Activated CD4-positive, alpha-beta T cell treated with anti-CD3 and anti-CD28 coated beads, Interleukin-2, amount 50 U/mL, for 24 hours (primary cell): ENCODE measurements at regions not wholly inside any gene's neighbourhood (a gene's known extent, or its start where the extent isn't known, plus 50 kb on each side); places are given as distances from the start of the nearest gene placed in this dataset.

ENCODE experiments used
- DNase-seq, 2 donors: peaks; one replicate each; pipeline ENCODE4 v3.0.0-alpha.2; 2020; ENCODE audit warnings: low read depth in 1 of 2, low spot score in 1 of 2

DNA sequence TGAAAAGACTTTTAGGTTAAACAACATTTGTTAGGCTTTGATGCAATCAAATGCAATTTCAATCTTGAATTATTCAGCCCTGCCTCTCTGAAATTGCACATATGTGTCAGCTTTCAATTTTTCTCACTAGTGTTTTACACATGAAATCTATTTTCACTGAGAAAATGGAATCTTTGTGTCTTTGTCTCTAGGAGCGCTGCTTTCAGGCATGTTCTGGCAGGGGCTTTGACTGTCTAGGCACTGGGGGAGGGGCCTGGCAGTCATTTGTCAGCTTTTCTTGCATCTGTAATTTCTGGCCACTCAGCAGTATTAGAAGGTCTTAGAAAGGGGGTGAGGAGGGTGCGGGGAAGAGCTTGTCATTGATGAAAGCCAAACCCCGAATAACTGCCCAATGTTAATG, 264.4 kb downstream of the PTPRC start:
- no peak for DNase-seq

DNA sequence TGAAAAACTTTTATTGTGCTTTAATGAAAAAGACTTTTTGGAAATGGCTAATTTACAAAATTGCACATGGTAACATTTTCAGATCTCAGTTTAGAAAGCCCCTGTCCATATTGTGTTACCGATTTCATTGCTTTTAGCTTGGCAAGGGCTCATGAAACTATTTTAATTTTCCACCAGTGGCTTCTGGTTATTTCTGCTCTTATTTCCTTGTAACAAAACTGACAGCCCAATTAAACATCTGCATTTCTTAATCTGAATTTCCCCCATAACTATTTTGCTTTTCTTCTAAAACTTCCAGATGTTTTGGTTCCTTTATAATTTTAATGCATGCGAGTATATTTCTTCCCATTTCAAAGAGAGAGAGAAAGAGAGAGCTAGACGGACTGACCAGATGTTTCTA, 264.8 kb downstream of the PTPRC start:
- no peak for DNase-seq

DNA sequence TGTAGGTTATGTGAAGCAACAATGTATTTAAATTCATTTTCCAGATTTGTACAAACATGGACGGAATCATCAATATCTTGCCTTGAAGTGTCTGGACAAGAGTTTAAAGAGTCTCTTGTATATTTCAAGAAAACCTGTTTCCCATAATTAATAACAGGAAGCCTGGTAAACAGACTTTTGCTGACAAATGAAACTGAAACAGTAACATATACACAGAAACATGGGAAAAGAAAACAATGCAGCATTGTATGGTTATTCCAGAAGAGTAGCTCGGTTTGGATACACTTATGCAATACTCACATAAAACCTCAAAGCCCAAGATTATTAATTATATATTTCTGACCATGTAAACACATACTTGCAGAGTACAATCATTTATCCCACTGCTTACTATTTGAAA, 265.5 kb downstream of the PTPRC start:
- no peak for DNase-seq

DNA sequence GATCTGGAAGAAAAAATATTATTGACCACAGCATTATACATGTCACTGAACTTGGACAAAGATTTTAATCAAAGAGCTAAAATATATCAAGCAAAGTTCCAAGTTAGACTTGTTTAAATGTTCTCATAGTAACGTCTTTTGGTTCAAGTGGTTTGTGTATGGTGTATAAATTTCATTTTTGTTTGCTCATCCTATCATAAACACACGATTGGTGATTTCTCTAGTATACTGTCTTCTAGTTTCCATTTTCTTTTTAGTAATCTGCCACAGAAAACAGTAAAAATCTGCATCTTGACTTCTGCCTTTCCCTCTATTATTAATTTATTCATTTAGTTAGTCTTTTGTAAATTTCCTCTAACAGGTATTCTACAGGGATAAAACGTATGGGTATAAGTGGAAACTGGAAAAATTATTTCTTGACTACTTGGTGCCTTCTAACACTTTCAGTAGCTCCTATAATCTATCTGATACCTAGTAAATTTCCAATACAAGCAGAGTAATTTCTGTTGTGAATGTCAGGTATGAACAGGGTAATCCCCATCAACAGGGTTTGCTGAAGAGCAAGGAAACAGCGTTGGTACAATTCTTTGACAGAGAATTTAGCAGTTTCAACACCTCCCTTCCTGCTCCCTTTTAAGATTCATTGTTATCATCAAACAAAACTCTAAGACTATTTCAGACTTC, 268.0 kb downstream of the PTPRC start:
- DNase-seq, result no peak

DNA sequence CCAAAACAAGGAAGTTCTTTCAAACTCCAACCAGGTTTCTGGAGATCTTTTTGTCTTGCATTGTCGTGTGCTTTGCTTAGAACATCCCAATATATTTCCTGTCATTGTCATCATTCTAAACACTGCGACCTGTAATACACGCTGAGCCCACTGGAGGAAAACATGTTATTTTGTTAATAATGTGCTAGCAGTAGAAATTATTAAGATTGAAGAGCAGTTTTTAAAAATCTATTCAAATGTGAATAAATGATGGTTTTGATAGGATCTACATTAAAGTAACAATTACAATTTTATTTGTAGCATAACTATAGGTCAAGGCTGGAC, 268.5 kb downstream of the PTPRC start:
- DNase-seq, result no peak

GRCh38 chr1:198908995-198909394, 270.2 kb downstream of the PTPRC start:
- DNase-seq, result no peak

GRCh38 chr1:198909973-198910372, 271.1 kb downstream of the PTPRC start:
- no peak for DNase-seq

GRCh38 chr1:198910816-198911215, 272.0 kb downstream of the PTPRC start:
- no peak for DNase-seq

DNA sequence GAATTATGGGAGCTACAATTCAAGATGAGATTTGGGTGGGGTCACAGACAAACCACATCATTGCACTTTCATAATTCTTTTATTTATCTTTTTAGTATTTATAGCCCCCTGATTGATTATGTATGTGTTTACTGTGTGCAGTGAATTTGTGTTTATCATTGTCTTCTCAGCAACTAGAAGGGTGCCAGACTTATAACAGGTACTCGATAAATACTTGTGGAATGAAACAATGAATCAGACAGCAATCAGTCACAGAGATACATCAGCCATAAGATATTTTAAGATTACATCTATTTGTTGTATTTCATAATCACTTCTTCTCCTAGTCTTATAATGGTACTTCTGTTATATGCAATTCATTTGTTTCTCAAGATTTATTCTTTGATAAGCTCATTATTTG, 273.2 kb downstream of the PTPRC start:
- DNase-seq, result no peak

- no peak for DNase-seq
These were observed 274.8 kb downstream of the PTPRC start for GRCh38 chr1:198913667-198914066.

DNA sequence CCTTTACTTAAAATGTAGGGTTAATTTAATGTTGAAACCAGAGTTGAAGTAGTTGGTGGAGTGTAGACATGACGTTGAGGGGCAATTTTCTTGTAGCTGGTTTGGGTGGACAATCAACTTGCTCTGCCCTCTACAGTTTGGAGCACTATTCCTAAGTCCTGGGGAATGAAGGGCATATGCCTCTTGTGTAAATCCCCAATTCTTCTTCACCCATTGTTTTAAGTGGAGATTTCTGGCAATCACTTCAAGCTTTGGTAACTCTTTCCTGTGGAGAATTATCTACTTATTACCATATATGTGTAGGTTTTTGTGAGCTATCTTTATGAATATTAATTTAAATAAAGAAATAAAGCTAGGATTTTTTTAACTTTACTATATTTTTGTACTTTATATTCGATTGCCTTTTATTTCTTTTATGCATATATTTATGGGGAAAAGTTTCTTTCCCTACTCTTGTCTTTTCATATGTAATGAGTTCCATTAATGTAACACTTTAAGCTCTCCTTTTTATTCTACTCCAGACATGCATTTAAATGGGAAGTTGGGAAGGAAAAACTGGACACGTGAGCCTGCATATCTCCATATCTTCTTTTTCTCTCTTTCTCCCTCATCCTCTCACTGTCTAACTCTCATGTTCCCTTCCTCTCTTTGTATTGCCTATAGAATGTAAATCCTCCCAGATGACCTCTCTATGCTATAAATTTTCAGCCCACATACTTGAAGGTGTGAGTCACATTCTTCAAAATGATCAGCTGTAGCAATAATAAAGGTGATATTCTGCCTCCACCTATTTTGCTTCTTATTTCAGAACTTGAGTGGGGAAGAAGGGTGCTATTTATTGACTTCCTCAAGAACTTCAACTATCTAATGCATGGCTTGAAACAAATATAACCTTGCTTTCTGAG, 276.7 kb downstream of the PTPRC start:
- no peak for DNase-seq

DNA sequence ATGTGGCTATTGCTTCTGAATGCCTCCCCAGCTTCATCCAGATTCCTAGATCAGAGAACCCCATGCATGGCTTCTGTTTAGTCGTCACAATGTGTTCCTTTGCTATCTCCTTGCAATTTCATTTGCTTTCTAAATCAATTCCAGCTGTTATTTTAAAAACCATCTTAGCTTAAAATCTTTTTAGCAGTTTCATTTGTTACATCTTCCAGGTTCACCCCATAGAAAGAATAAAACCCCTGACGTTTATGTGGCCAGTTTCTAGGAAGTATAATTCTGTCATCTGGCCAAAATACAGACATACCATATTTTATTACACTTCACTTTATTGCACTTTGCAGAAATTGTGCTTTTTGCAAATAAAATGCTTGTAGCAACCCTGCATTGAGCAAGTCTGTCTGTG, 278.4 kb downstream of the PTPRC start:
- no peak for DNase-seq

- DNase-seq, result no peak
These were observed 280.1 kb downstream of the PTPRC start for GRCh38 chr1:198918920-198919319.

DNA sequence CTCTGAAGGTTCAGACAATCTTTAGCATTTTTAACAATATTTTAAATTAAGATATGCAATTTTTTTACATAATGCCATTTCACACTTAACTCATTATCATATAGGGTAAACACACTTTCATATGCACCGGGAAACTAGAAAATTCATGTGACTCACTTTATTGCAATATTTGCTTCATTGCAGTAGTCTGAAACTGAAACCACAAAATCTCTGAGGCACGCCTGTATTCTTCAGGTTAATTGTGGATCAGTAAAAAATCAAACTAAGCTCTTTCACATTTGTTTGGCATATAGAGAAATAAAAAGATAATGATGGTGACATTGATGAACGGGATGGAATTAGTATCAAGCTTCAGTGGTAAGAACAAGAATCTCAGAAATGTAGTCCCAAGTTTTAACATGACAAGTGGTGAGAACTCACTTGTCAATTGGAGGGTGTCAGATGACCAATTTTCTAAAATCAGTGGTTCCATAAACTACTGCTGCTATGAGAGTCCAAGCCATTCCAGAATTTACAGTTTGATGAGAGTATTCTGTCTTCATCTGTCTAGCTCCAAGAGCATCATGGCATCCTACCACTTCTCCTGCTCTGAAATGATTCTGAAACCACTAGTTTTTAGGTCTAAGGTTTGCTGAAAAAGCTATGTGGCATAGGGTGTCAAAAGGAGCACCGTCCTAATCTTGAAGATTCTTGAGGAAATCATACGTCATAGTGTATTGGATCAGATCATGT, 281.0 kb downstream of the PTPRC start:
- DNase-seq, result peak in 1 of 2 donors; percentile 31

GRCh38 chr1:198922638-198923430, 284.0 kb downstream of the PTPRC start:
- DNase-seq, result no peak

GRCh38 chr1:198923993-198924392, 285.2 kb downstream of the PTPRC start:
- DNase-seq, result no peak

- no peak for DNase-seq
These were observed 286.7 kb downstream of the PTPRC start for GRCh38 chr1:198925567-198925966.

GRCh38 chr1:198927129-198927528, 288.3 kb downstream of the PTPRC start:
- no peak for DNase-seq

- DNase-seq, result no peak
These were observed 290.3 kb downstream of the PTPRC start for GRCh38 chr1:198929111-198929604.

DNA sequence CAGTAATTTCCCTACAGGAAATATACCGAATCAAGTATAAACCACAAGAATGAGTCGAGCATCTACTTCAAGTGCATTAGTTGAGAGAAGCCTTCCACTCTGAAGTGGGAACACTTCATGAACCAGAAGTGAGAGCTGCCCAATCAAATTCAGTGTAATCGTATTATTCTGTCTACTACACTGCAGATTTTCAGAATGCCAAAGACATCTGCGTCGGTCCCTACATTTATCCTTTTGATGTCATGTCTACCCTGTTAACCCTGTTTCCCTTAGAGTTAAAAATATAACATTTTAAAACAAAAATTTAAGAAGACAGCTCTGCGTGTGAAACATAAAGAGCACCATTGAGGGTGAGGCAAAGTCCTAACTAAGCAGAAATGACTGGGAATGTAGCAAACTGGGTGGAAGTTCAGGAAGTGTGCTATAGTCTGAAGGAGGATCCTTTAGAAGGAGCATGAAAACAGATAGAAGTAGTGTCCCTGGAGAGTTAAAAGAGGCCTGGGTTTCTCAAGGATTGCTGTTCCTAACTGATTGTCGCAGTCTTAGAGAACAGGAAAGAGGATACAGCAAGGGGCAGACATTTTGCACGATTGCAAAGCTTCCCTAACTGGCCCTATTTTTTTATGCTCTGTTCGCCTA, 291.2 kb downstream of the PTPRC start:
- no peak for DNase-seq
